HepG2 (cell line): ENCODE measurements at regions not wholly inside any gene's neighbourhood (a gene's known extent, or its start where the extent isn't known, plus 50 kb on each side); places are given as distances from the start of the nearest gene placed in this dataset.

Source experiments
- ATAC-seq: fragments of 200-7000 bp; cut with Tn5 transposase; 3 replicates; pipeline ENCODE4 v1.9.1; 2020; ENCODE audit warnings: mild to moderate bottlenecking, moderate library complexity
- BruUV-seq: library from RNA; stranded (reverse); fragments of 400-500 nt; replicated peaks from 2 replicates; lab custom pipeline; 2021; lab: Mats Ljungman, UMichigan
- CTCF ChIA-PET: fragments of 300-600 bp; formaldehyde crosslinking; extraction: SDS; loops from one replicate; lab custom pipeline; 2021; ENCODE audit warnings: low total read pairs, inconsistent platforms, low intra/inter-chr PET ratio; lab: Yijun Ruan, JAX
- POLR2A ChIA-PET: fragments of 350-600 bp; sonication (Branson Sonifier 250); formaldehyde crosslinking; loops from one replicate; lab custom pipeline; 2020; ENCODE audit warnings: antibody characterized with exemption, inconsistent platforms; lab: Yijun Ruan, JAX
- DNase-seq: peaks from one replicate; pipeline ENCODE4 v3.0.0-alpha.2; 2015; ENCODE audit warnings: low spot score
- FAIRE-seq: peaks from 3 replicates; lab custom pipeline; 2011; peaks lifted over from hg19 to GRCh38; lab: Jason Lieb, UNC
- H2AFZ ChIP-seq: one replicate; pipeline ENCODE4 v1.6.1; 2011; ENCODE audit warnings: low read length, inconsistent platforms
- H3K27ac ChIP-seq: fragments of 300-600 bp; 3 replicates; pipeline ENCODE4 v1.8.0; 2011; ENCODE audit warnings: mixed run types, mild to moderate bottlenecking, mixed read lengths, low read length, inconsistent platforms; ENCODE audit not compliant: insufficient read depth; ENCODE audit errors: extremely low read length
- H3K27me3 ChIP-seq, 2 experiments: fragments of 200-600 bp in 1 of 2; 2 replicates in 1 of 2; 3 replicates in 1 of 2; pipeline versions ENCODE4 v1.6.0 to v1.8.0; 2011; ENCODE audit warnings: low read length in 2 of 2, mild to moderate bottlenecking in 2 of 2, moderate library complexity in 2 of 2, inconsistent platforms in 1 of 2; ENCODE audit not compliant: insufficient read depth in 2 of 2, control insufficient read depth in 1 of 2
- H3K36me3 ChIP-seq, 2 experiments: fragments of 200-600 bp in 1 of 2; replicated peaks in 1 of 2; 2 replicates in 1 of 2; 3 replicates in 1 of 2; pipeline versions ENCODE4 v1.5.1 to v1.8.0; 2011; ENCODE audit warnings: low read length in 2 of 2, inconsistent platforms in 1 of 2; ENCODE audit not compliant: insufficient read depth in 2 of 2, control insufficient read depth in 1 of 2
- H3K4me1 ChIP-seq: 2 replicates; pipeline ENCODE4 v1.5.1; 2012; ENCODE audit warnings: low read length, inconsistent platforms; ENCODE audit not compliant: insufficient read depth
- H3K4me2 ChIP-seq: 2 replicates; pipeline ENCODE4 v1.6.0; 2011; ENCODE audit warnings: low read depth, low read length, inconsistent platforms
- H3K4me3 ChIP-seq, 3 experiments: fragments of 200-600 bp in 1 of 3; sonication (generic), shearing (Covaris generic) in 1 of 3; replicated peaks in 1 of 3; 2 replicates each; pipeline ENCODE4 v1.5.1; 2011 to 2016; ENCODE audit warnings: low read length in 3 of 3, inconsistent platforms in 2 of 3, low read depth in 2 of 3, mild to moderate bottlenecking in 2 of 3, control low read depth in 1 of 3, mixed read lengths in 1 of 3; ENCODE audit not compliant: insufficient read depth in 1 of 3
- H3K79me2 ChIP-seq: one replicate; pipeline ENCODE4 v1.6.1; 2011; ENCODE audit warnings: low read length, inconsistent platforms; ENCODE audit not compliant: insufficient read depth
- H3K9ac ChIP-seq: 2 replicates; pipeline ENCODE4 v1.6.0; 2011; ENCODE audit warnings: mild to moderate bottlenecking, low read depth, low read length, inconsistent platforms; ENCODE audit not compliant: insufficient read depth
- H3K9me3 ChIP-seq: 2 replicates; pipeline ENCODE4 v1.5.1; 2012; ENCODE audit warnings: mild to moderate bottlenecking, low read length
- H4K20me1 ChIP-seq: 2 replicates; pipeline ENCODE4 v1.6.0; 2011; ENCODE audit warnings: inconsistent platforms, mild to moderate bottlenecking, low read length, moderate library complexity; ENCODE audit not compliant: insufficient read depth
- ATF7-NPFF ChIP-seq: sonication (generic); formaldehyde crosslinking; IDR thresholded peaks from 2 replicates; pipeline ENCODE4 v1.8.1; 2023; ENCODE audit warnings: mild to moderate bottlenecking, low read depth, missing genetic modification reagents, moderate library complexity
- CCAR2 ChIP-seq: fragments of 200-400 bp; formaldehyde crosslinking; optimal IDR thresholded peaks from 2 replicates; pipeline ENCODE3; 2018; ENCODE audit warnings: low read depth, mild to moderate bottlenecking, low read length, moderate library complexity
- HOXD1 ChIP-seq: sonication (generic); formaldehyde crosslinking; IDR thresholded peaks from 2 replicates; pipeline ENCODE4 v1.5.0; 2020; ENCODE audit warnings: missing genetic modification reagents
- JARID2 ChIP-seq: sonication (generic); formaldehyde crosslinking; IDR thresholded peaks from 2 replicates; pipeline ENCODE4 v1.8.1; 2023; ENCODE audit warnings: missing genetic modification reagents, inconsistent platforms; ENCODE audit not compliant: insufficient replicate concordance
- LCORL ChIP-seq, 2 experiments: fragments of 450-650 bp in 1 of 2; sonication (generic) in 1 of 2; formaldehyde crosslinking in 1 of 2; IDR thresholded peaks; 2 replicates each; pipeline versions ENCODE4 v1.5.0 to v1.6.1; 2017 to 2020; ENCODE audit warnings: antibody characterized with exemption in 1 of 2, missing genetic modification reagents in 1 of 2
- MTA3 ChIP-seq: sonication (generic); formaldehyde crosslinking; IDR thresholded peaks from 2 replicates; pipeline ENCODE4 v1.4.0; 2020; ENCODE audit warnings: missing genetic modification reagents
- NCOA5 ChIP-seq: sonication (generic); formaldehyde crosslinking; IDR thresholded peaks from 2 replicates; pipeline ENCODE4 v1.4.0; 2020; ENCODE audit warnings: missing genetic modification reagents
- NFYB ChIP-seq: sonication (generic); formaldehyde crosslinking; IDR thresholded peaks from 2 replicates; pipeline ENCODE4 v1.4.0; 2020; ENCODE audit warnings: missing genetic modification reagents
- NR1H2 ChIP-seq: sonication (generic); formaldehyde crosslinking; IDR thresholded peaks from 2 replicates; pipeline ENCODE4 v1.8.1; 2022; ENCODE audit warnings: low read depth, missing genetic modification reagents, borderline replicate concordance
- PBX2 ChIP-seq: IDR thresholded peaks from 2 replicates; pipeline ENCODE4 v1.6.1; 2016; ENCODE audit warnings: control low read depth
- TBX2 ChIP-seq: sonication (generic); formaldehyde crosslinking; IDR thresholded peaks from 2 replicates; pipeline ENCODE4 v1.5.0; 2020; ENCODE audit warnings: missing genetic modification reagents, mild to moderate bottlenecking, borderline replicate concordance
- TRAFD1 ChIP-seq: sonication (generic); formaldehyde crosslinking; IDR thresholded peaks from 2 replicates; pipeline ENCODE4 v1.5.1; 2020; ENCODE audit warnings: missing genetic modification reagents, mild to moderate bottlenecking, borderline replicate concordance
- ZNF354B ChIP-seq: sonication (generic); formaldehyde crosslinking; IDR thresholded peaks from 2 replicates; pipeline ENCODE4 v1.8.0; 2022; ENCODE audit warnings: mild to moderate bottlenecking, missing genetic modification reagents
- ZNF512B ChIP-seq: sonication (generic); formaldehyde crosslinking; IDR thresholded peaks from 2 replicates; pipeline ENCODE4 v1.5.1; 2020; ENCODE audit warnings: missing genetic modification reagents, mild to moderate bottlenecking, borderline replicate concordance
- ZNF543 ChIP-seq: sonication (generic); formaldehyde crosslinking; IDR thresholded peaks from 2 replicates; pipeline ENCODE4 v1.4.0; 2020; ENCODE audit warnings: mild to moderate bottlenecking, missing genetic modification reagents
- ZNF652 ChIP-seq: IDR thresholded peaks from 2 replicates; pipeline ENCODE4 v1.6.1; 2016; ENCODE audit warnings: low read depth, borderline replicate concordance
- ZNF678 ChIP-seq: sonication (generic); formaldehyde crosslinking; IDR thresholded peaks from 2 replicates; pipeline ENCODE4 v1.4.0; 2020; ENCODE audit warnings: mild to moderate bottlenecking, missing genetic modification reagents
- WGBS: methylation state at CpG from one replicate; pipeline ENCODE4 v1.1.6; 2017; ENCODE audit warnings: low lambda C conversion rate; 5-methylcytosine and 5-hydroxymethylcytosine counted together
- in situ Hi-C: cut with HindIII; loops from 2 replicates; pipeline ENCODE4 v1.10.0; 2017; ENCODE audit warnings: low pct_unique_long_range_greater_than_20kb; ENCODE audit not compliant: extremely low pct_ligation_motif_present
- intact Hi-C: fragments of 100-400 bp; cut with micrococcal nuclease; formaldehyde crosslinking; loops from one replicate; pipeline ENCODE4 v1.10.0; 2022; ENCODE audit not compliant: unreplicated experiment

- TF ChIP-seq ZNF543 (CRISPR knock-in tag) (no peak), JARID2 (CRISPR knock-in tag) (no peak)
Observed at GRCh38 chr11:71103266-71103665, 149.1 kb downstream of the SHANK2 start (continued).

GRCh38 chr11:71102251-71102995 is 150.0 kb downstream of the SHANK2 start:
- ATAC-seq (no peak), FAIRE-seq (no peak), DNase-seq (no peak)
- no peaks in the 10 kb centered on the region for H3K27me3 ChIP-seq
- TF ChIP-seq CCAR2 (no peak), ZNF354B (CRISPR knock-in tag) (no peak), LCORL (IDR thresholded peaks at IDR 0.05) (no peak), LCORL (CRISPR knock-in tag; IDR thresholded peaks at IDR 0.05) (no peak), TRAFD1 (CRISPR knock-in tag) (no peak), ZNF512B (CRISPR knock-in tag) (no peak), NFYB (CRISPR knock-in tag) (no peak), ATF7-NPFF (CRISPR knock-in tag) (no peak), NCOA5 (no peak), ZNF678 (no peak), MTA3 (no peak), ZNF652 (CRISPR knock-in tag) (no peak), NR1H2 (CRISPR knock-in tag) (no peak), PBX2 (CRISPR knock-in tag) (no peak), TBX2 (CRISPR knock-in tag) (no peak), HOXD1 (CRISPR knock-in tag) (no peak)
- no peaks in the 10 kb centered on the region for H3K79me2 ChIP-seq
- ChIA-PET POLR2A (no interaction called here), CTCF (no interaction called here)
- in situ Hi-C loops (no loop called here), intact Hi-C loops (no loop called here)
- H3K4me2 ChIP-seq: no peak overlapping the region
- H3K9ac ChIP-seq: no peak overlapping the region
- no TSS peak for BruUV-seq
- no peaks in the 10 kb centered on the region for H4K20me1 ChIP-seq
- peaks cover 27 to 65% of the 10 kb centered on the region in 2 experiments for H3K36me3 ChIP-seq
- H3K9me3 ChIP-seq: no peaks in the 10 kb centered on the region
- H3K4me1 ChIP-seq: no peaks in the 10 kb centered on the region
- WGBS: 97% methylated on average over 11 of the region's 14 CpGs
- no peak overlapping the region for H2AFZ ChIP-seq
- no peak overlapping the region for H3K27ac ChIP-seq
- H3K4me3 ChIP-seq: no peak overlapping the region
